ENCODE measurements at regions not wholly inside any gene's neighbourhood (a gene's known extent, or its start where the extent isn't known, plus 50 kb on each side); places are given as distances from the start of the nearest gene placed in this dataset.

GRCh38 chr3:88621586-88621985 lies 471.8 kb downstream of the C3orf38 start:
- no peaks in the 10 kb centered on the region for H3K9me3 Mint-ChIP-seq
- H3K4me3 ChIP-seq (ENCODE audit: low read length), result no peak overlapping the region
- no peak overlapping the region for H3K27ac ChIP-seq (ENCODE audit: low read depth, low read length)
- H3K27ac Mint-ChIP-seq, result no peak overlapping the region
- no peaks in the 10 kb centered on the region for H3K36me3 ChIP-seq (ENCODE audit: control insufficient read depth, insufficient read depth, low read length)
- DNase-seq, result no peak
- no peak overlapping the region for H3K9ac ChIP-seq (ENCODE audit: extremely low read depth, low read length, poor library complexity, severe bottlenecking)
- peaks cover 5% of the 10 kb centered on the region for H3K4me1 Mint-ChIP-seq
- no peaks in the 10 kb centered on the region for H3K27me3 Mint-ChIP-seq (ENCODE audit: insufficient read depth)
- no peaks in the 10 kb centered on the region for H3K9me3 ChIP-seq (ENCODE audit: control insufficient read depth, low read length)
- H3K4me1 ChIP-seq (ENCODE audit: control insufficient read depth, insufficient read depth, low read length), result no peaks in the 10 kb centered on the region
- TF ChIP-seq CTCF (conservative IDR thresholded peaks at IDR 0.05), result no peak
- no peaks in the 10 kb centered on the region for H3K27me3 ChIP-seq (ENCODE audit: control insufficient read depth, insufficient read depth, low read length, poor library complexity, severe bottlenecking)
- 80 to 100% methylated on average over 1 to 2 of the region's 2 CpGs for WGBS, 2 experiments (ENCODE audit: insufficient coverage in 1 of 2, insufficient read length in 1 of 2)
- H3K4me3 Mint-ChIP-seq, result no peak overlapping the region
- no peaks in the 10 kb centered on the region for H3K36me3 Mint-ChIP-seq (ENCODE audit: low read depth)

GRCh38 chr3:88623709-88624108 lies 473.9 kb downstream of the C3orf38 start:
- no peak for TF ChIP-seq CTCF (conservative IDR thresholded peaks at IDR 0.05)
- Histone ChIP-seq H3K4me3 (ENCODE audit: low read length) (no peak overlapping the region), H3K4me1 (ENCODE audit: control insufficient read depth, insufficient read depth, low read length) (no peaks in the 10 kb centered on the region), H3K9me3 (ENCODE audit: control insufficient read depth, low read length) (no peaks in the 10 kb centered on the region), H3K9ac (ENCODE audit: extremely low read depth, low read length, poor library complexity, severe bottlenecking) (no peak overlapping the region), H3K27ac (ENCODE audit: low read depth, low read length) (no peak overlapping the region), H3K36me3 (ENCODE audit: control insufficient read depth, insufficient read depth, low read length) (no peaks in the 10 kb centered on the region), H3K27me3 (ENCODE audit: control insufficient read depth, insufficient read depth, low read length, poor library complexity, severe bottlenecking) (no peaks in the 10 kb centered on the region)
- H3K27me3 Mint-ChIP-seq (ENCODE audit: insufficient read depth), result no peaks in the 10 kb centered on the region
- no peaks in the 10 kb centered on the region for H3K9me3 Mint-ChIP-seq
- H3K27ac Mint-ChIP-seq, result no peak overlapping the region
- no peaks in the 10 kb centered on the region for H3K36me3 Mint-ChIP-seq (ENCODE audit: low read depth)
- no peak for DNase-seq
- H3K4me3 Mint-ChIP-seq, result no peak overlapping the region
- peaks cover 3% of the 10 kb centered on the region for H3K4me1 Mint-ChIP-seq

GRCh38 chr3:88626456-88627120 lies 476.8 kb downstream of the C3orf38 start:
- Mint-ChIP-seq H3K36me3 (ENCODE audit: low read depth) (no peaks in the 10 kb centered on the region), H3K27ac (no peak overlapping the region), H3K4me3 (no peak overlapping the region), H3K4me1 (no peaks in the 10 kb centered on the region), H3K9me3 (no peaks in the 10 kb centered on the region), H3K27me3 (ENCODE audit: insufficient read depth) (no peaks in the 10 kb centered on the region)
- WGBS, 2 experiments (ENCODE audit: insufficient coverage in 1 of 2, insufficient read length in 1 of 2), result 93% methylated on average over 2 of the region's 2 CpGs; no CpG with 5 or more reads in 1 of the 2 experiments
- Histone ChIP-seq H3K27ac (ENCODE audit: low read depth, low read length) (no peak overlapping the region), H3K27me3 (ENCODE audit: control insufficient read depth, insufficient read depth, low read length, poor library complexity, severe bottlenecking) (no peaks in the 10 kb centered on the region), H3K9ac (ENCODE audit: extremely low read depth, low read length, poor library complexity, severe bottlenecking) (no peak overlapping the region), H3K9me3 (ENCODE audit: control insufficient read depth, low read length) (no peaks in the 10 kb centered on the region), H3K36me3 (ENCODE audit: control insufficient read depth, insufficient read depth, low read length) (no peaks in the 10 kb centered on the region), H3K4me1 (ENCODE audit: control insufficient read depth, insufficient read depth, low read length) (no peaks in the 10 kb centered on the region), H3K4me3 (ENCODE audit: low read length) (no peak overlapping the region)
- no peak for DNase-seq
- TF ChIP-seq CTCF (conservative IDR thresholded peaks at IDR 0.05), result no peak

All from endodermal cell (in vitro differentiated cells).